LHCN-M2 (cell line): ENCODE measurements at regions not wholly inside any gene's neighbourhood (a gene's known extent, or its start where the extent isn't known, plus 50 kb on each side); places are given as distances from the start of the nearest gene placed in this dataset.

Source experiments
- DNase-seq: peaks from one replicate; pipeline ENCODE4 v3.0.0-alpha.2; 2012; ENCODE audit warnings: low read depth

DNA sequence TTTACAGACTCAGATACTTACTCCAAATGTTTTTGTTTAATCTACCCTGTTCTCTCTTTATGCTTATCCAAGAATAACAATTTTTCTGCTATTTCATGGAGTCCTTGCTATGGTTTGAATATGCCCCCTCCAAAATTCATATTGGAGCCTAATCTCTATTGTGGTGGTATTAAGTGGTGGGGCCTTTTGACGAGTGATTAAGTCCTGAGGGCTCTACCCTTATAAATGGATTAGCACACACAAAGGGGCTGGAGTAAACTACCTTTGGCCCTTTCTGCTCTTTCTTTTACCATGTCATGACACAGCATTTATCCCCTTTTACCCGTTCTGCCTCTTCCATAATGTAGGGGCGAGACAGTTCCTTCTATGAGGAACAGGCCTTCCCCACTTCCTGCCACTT is 285.5 kb downstream of the GASK1B start:
- DNase-seq, result no peak

DNA sequence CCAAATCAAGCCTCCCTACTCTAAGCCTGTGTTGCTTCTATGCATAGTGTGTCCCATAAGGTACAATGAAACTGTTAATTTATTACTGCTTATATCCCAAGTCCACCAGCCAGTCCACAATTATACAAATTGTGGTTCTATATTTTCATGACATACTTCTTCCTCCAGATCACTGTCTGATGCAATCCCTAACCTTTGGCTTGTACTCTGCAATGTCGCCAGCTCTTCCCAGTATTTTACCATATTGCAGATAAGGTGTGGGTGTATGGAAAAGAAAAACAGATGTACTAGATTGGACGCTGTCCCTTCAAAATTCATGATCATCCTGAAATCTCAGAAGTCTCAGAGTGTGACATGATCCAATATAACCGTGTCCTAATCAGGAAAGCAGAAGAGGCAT is 286.2 kb downstream of the GASK1B start:
- DNase-seq, result no peak

DNA sequence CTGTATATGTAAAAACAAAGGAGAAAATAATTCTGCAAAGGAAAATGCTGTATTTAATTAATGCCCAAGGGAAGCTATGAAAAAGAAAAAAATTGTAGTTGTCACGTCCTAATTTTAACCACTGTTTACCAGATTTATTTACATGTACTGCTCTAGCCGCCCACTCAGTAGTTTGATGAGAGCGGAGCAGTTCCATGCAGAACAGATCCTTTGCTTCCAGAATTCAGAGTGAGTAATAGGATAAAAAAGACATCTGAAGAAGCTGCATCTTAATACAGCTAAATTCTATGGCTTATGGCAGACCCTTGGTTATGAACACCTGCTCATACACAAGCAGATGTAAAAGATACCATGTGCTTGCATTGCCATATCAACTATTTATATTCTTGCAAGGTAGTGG is 287.0 kb downstream of the GASK1B start:
- no peak for DNase-seq

DNA sequence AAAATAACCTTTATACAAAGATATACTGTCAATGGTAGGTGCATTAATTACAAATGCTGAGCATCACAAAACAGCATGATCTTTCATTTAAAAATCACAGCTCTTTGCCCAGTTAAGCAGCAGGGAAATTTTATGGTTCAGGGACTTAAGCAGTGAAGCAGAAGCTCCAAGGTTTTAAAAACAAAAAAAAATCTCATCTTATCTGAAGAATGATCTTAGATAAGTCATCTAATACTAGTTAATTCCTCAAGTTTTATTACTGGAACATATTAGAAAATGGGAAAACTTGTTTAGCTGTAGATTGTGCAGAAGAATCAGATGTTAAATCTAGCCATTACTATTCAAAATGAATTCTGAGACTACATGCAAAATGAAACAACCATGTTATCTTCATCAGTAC is 289.9 kb downstream of the GASK1B start:
- no peak for DNase-seq

DNA sequence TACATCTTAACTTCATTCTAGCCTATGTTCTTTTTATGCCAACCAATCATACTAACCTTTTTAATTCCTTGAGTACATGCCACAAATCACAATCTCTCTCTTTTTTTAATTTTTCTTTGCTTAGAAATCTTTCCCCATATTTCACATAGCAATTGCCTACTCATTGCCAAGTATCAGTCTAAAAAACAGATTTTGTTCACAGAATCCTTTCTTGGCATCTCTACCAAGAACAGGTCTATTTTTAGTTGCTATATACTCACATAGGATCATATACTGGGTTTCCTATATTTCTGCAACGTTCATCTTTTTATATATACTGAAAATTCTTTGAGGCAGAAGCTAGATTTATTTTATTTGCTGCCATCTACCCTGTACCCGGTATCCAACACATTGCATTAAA is 292.1 kb downstream of the GASK1B start:
- DNase-seq, result no peak

DNA sequence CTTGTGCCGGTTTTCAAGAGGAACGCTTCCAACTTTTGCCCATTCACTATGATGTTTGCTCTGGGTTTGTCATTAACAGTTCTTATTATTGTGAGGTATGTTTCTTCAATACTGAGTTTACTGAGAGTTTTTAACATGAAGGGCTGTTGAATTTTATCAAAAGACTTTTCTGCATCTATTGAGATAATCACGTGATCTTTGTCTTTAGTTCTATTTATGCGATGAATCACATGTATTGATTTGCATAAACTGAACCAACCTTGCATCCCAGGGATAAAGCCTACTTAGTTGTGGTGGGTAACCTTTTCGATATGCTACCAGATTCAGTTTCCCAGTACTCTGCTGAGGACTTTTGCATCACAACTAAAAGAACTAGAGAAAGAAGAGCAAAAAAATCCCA is 318.0 kb downstream of the GASK1B start:
- DNase-seq, result no peak

DNA sequence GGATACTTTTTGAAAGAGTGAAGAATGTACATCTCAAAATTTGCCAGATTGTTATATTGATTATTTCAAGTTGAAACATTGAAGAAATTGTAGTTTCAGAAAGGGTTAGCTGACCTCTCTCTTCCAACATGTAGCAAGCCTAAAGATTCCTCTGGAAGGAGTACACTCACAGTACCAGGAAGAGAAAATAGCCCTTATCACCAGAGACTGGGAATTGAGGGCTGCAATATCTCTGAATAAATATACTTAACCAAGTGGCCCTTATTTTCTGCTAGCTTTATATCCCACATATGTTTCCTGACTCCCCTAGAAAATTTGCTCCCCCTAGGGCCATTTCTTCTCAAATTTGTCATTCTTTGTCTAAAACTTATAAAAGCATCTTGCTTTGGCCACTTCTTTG is 332.2 kb downstream of the GASK1B start:
- no peak for DNase-seq

DNA sequence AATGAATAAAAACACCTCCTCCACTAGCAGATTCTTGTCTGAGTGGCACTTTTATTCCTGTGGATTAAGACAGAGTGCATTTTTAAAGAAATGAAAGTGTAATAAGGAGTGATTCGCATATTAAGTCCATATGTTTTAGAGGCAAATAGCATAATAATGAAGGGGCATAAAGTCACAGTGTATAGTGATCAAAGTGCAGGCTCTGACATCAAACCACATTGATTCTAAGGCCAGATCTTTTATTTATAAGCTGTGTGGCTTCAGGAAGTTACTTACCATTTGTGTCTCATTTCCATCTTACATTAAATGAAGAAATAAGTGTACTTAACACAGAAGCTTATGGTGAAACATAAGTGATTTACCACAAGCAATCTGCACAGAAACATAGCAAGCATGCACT is 332.8 kb downstream of the GASK1B start:
- DNase-seq, result no peak

DNA sequence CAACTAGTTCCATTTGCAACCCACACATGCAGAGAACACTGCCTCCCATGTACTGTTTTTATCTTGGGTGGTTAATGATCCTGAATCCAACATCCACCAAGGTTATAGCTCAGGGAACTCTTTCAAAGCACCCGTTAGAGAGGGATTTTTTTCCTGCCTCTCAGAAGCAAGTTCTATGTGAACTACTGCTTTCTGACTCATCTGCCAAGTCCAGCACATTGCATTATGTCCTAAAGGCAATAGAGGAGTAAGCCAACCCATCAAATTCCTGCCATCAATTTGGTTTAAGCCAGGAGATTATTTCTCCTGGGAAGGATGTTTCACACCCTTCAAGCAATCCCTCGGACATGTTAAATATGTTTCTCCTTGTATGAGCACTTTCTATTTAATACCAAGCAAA is 334.5 kb downstream of the GASK1B start:
- DNase-seq, result no peak

DNA sequence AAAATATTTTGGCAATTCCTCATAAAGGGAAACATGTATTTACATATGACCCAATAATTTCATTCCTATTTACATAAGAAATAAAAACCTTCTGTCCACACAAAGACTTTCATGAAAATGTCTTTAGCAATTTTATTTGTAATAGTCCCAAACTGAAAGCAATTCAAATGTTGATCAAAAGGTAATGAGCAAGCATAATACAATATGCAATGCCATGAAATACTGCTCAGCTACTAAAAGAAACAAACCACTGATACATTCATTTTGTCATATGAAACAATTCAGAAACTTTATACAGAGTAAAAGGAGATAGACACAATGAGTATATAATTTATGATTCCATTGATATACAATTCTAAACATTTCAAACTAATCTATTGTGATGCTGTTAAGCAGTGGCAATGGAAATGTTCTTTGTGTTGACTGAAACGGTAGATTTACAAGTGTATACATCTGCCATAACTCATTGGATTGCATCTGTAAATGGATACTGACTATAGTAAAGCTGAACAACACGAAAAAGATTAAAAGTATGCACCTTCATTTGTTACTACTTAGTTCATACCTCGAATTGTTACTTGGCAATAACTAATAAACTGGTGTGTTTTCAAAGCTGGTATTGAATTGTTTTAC is 335.6 kb downstream of the GASK1B start:
- DNase-seq, result no peak

DNA sequence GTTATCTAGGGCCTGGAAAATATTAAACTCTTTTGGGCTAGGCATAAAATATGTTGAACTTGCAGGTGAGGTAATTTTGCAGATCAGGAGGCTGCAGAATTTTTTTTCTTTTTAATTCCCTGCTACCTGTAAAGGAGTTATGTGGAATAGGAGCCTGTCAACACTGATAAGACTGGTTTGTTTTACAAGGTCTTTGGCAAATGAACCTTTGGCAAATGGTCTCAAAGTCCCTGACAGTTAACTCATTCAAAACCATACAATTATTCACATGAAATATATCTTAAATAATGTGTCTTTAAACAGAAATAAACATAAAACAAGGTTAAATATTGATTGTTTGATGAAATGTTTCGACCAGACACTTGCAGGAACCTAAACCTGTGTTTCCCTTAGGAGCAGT is 340.2 kb downstream of the GASK1B start:
- DNase-seq, result no peak

DNA sequence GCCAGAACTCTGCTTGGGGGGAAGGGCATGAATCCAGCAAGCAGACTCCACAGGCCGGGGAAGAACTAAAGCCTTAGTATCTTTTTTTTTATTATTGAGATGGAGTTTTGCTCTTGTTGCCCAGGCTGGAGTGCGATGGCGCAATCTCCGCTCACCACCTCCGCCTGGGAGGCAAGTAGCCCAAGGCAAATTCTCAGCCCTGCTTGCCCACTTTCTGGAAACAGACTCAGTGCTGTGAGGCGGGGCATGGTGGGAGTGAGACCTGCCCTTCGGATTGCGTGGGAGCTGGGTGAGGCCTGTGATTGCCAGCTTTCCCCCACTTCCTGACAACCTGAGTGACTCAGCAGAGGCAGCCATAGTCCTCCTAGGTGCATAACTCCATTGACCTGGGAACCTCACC is 348.8 kb downstream of the GASK1B start:
- no peak for DNase-seq

DNA sequence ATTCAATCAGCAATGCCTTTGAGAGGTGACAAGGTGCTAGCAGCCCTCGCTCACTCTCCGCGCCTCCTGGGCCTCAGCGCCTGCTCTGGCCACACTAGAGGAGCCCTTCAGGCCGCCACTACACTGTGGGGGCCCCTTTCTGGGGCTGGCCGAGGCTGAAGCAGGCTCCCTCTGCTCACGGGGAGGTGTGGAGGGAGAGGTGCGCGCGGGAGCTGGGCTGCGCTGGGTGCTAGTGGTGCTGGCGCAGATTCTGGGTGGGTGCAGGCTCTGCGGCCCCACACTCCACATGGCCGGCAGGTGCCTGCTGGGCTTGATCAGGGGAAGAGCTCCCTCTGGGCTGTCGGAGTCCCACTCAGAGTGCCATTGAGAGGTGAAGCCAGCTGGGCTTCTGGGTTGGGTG is 351.0 kb downstream of the GASK1B start:
- DNase-seq, result no peak

DNA sequence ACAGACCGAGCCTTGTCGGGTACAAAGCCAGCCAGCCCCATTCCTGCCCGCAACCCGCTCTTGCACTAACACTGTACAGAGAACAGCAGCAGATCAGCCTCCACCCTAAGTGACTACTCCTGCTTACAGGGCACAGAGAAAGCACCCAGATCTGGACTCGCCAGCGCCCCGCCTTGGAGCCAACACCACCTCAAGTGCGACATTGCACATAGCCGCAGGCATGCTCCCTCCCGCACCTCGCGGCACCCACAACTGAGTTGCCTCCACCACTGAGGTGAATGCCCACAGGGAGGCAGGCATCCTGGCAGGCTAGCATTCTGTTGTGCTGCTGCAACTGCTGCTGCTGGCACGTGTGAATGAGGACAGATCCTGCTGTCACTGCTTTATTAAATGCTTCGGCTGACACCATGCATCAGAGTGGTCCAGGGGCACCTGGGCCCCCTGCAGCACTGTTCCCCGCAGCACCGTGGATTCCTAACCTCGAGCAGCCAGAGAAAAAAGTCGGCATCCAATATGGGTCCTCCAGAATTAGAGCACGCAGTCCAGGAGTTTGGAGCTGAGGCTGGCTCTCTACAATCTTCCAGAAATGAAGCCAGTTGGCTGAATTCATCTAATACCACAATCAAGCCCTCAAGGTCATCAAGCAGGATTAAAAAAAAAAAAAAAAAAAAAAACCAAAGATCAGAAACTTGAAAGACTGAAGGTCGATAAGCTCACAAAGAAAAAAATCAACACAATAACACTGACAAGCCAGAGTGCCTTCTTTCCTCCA is 352.9 kb downstream of the GASK1B start:
- DNase-seq, result no peak

DNA sequence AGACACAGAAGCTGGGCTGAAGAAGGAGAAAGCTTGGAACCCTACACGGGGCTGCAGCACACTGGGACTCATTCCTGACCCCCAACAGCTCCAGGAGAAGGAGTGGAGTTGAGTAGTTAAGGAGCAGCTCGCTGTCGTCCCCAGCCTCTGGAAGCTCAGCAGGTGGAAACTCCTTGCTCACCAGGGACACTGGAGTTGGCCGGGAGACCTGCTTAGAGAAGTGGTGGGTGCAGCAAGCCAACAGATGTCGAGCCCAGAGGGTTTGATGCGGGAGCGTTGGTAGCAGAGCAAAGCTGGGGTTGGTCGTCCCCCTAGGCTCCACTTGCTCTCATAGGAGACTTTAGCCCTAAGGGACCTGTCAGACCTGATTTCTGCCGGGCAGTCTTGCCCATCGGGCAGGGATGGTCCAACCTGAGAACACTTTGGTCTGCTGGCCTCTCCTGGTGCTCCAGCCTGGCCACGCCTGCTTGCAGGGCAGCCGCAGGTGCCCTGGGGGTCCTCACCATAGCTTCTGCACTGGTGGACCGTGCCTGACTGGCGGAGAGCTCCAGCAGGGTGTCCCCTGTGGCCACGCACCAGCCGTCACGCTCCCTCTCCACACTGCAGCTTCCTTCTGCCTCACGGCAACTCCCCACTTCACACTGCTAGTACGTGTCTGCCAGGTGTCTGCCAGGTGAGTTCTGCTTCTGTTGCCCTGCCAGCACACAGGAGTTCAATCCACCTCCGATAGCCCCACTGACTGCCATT is 353.7 kb downstream of the GASK1B start:
- no peak for DNase-seq

DNA sequence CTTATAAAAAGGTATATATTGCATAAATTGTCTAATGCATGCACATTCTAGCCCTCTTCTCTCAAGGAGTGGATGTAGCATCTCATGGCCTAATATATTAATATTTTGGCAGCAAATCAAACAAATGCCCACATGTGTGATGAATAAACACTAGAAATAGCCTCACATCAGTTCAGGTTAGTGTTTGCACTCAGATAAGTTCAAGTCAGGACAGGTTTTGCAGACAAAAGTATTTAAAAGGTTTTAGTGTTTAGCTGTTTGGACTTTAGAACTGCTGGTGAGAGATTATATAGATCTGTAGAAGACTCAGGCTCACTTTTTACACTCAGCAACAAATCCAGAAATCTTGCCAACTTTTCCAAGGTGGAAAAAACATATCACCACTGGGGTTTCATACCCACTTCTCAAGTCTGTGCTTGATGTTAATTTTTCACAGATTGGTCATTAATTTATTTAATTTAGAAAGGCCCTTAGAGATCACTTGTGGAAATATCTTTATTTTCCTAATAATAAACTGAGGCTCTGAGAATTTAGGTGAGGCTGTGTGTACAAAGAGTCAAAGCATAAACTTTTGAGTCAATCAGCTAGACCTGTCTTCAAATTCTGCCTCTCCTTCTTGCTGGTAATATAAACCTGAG is 362.6 kb downstream of the GASK1B start:
- no peak for DNase-seq

DNA sequence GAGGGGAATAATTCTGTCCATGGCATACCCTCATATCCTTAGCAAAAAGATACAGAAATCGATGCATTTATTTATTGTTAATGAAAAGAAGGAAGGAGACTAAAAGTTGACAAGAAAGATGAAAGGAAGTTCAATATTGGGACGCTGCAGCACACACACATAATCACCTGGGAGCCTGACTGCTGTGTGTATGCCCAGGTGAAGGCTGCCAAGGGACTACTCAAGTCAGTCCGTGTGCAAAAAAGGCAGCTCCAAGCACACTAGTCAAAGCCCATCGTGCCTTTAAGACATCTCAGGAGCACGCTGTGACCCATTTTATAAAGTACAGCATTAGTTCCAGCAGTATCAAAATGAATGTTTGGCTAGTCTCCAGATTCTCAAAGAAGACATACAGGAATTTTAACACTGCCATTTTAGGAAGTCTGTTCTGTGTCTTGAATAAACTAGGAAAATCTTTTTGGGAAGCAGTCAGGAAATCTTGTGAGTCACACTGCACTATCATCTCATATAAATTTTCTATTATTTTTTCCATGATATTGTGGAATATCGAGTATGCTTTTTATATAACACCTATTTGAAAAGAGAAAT is 363.9 kb downstream of the GASK1B start:
- DNase-seq, result no peak

DNA sequence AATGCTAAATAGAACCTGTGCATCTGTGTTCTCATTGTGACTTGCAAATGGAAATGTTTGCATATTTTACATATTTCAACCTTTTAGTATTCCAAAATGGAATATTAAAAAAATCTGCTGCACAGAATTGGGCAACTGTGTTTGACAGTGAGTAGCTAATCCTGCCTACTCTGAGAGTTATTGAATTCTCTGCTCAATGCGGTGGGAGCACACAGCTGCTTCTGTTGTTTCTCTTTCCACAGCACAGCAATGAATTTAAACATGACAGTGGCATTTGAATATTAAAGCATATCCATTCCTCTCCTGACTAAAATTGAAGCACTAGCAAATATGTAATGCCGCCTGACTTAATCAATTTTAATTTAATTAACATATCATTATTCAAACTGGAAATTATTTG is 366.6 kb downstream of the GASK1B start:
- DNase-seq, result no peak

DNA sequence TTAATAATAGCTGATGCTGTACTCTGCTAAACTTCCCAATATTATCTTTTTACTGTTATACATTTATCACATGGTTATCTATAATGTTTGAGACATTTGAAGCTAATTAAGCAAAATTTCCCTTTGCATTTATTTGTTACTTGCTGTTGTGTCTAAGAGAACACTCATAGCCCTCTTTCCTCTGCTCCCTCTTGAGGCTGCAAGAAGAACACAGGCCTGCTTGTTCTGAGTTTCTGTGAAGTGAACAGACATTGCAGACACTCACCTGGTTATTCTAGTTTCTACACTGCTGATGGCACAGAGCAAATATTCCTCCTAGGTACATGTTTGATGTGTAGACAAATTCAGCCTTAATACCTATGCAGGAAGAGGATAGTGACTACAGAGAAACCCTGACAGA is 367.8 kb downstream of the GASK1B start:
- DNase-seq, result peak; percentile 1

DNA sequence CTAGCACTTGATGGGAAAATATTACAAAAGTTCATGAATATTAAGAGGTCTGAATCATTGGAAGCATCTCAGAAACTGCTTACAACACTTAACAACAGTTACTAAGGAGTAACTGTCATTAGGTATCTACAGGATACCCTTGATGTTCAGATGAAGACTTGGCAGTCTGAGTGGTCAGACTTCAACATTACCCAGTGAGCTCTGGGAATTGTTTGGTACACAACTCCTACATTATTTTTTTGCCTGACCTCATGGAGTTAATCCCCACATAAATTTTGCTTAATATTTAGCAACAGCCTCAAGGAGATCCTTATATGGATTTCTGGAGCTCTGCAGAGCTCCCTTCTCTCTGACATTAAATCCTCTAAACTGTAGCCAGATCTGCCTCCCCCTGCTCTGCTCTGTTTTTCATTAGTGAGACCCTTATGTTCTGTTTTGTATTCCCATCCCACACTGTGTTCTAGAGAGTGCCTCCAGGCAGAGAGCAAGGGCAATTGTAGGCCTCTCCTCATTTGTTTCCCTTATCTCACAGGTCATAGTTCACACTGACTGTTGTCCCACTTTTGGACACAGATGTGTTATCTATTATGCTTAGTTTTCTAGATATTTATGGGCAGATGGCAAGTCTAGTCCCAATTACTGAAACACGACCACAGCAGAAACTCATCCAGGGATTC is 368.8 kb downstream of the GASK1B start:
- DNase-seq, result no peak

DNA sequence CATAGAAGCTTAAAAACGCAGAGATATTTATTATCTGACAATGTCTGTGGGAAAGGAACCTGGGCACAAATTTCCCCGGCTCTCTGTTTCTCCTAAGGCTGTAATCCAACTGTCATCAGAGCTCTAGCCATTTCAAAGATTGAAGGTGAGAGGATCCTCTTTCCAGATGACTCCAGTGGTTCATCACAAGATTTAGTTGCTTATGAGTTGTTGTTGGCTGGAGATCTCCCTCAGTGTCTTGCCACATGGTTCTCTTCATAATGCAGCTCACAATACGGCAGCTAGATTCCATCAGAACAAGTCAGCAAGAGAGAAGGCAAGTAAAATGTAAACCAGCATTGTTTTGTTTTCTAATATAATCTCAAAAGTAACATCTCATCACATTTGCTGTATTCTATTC is 369.4 kb downstream of the GASK1B start:
- DNase-seq, result no peak
